OCI-LY7 (cell line): ENCODE measurements at regions not wholly inside any gene's neighbourhood (a gene's known extent, or its start where the extent isn't known, plus 50 kb on each side); places are given as distances from the start of the nearest gene placed in this dataset.

Experiments
- EZH2phosphoT487 ChIP-seq: fragments of 200-600 bp; sonication (generic); IDR thresholded peaks from 2 replicates; pipeline ENCODE4 v1.6.1; 2018; ENCODE audit warnings: low read depth, borderline replicate concordance, mild to moderate bottlenecking, mixed run types, antibody characterized with exemption, low read length, moderate library complexity, mixed read lengths
- TF ChIP-seq, protein P1 (sequence below): fragments of 200-600 bp; sonication (generic); conservative IDR thresholded peaks from 2 replicates; pipeline ENCODE4 v1.5.1; 2014; ENCODE audit warnings: mild to moderate bottlenecking, antibody characterized with exemption, low read length, moderate library complexity, mixed read lengths

DNA sequence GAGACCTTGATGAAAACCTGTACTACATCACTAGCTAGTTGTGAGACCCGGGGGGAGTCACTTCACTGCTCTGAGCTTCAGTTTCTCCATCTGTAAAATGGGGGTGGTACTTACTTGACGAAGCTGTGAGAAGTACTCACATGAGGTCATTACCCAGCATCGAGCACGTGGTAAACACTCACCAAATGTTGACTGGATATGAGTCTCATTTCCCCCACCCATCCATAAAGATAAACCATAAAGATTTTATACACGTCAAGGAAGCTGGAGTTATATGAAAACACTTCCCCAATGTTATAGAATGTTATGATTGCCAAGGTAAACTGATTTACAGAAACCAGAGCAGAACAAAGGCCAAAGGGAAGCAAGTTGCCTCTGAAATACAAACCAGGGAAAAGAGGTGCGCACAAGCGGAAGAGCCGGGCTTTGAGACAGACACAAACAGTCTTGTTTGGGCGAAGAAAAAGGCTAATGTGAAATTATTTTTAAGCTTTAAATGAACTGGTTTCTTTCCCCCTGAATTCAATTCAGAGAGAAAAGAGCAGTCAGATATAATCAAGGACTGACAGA, 536.8 kb downstream of the MED13L start:
- TF ChIP-seq, protein P1, sequence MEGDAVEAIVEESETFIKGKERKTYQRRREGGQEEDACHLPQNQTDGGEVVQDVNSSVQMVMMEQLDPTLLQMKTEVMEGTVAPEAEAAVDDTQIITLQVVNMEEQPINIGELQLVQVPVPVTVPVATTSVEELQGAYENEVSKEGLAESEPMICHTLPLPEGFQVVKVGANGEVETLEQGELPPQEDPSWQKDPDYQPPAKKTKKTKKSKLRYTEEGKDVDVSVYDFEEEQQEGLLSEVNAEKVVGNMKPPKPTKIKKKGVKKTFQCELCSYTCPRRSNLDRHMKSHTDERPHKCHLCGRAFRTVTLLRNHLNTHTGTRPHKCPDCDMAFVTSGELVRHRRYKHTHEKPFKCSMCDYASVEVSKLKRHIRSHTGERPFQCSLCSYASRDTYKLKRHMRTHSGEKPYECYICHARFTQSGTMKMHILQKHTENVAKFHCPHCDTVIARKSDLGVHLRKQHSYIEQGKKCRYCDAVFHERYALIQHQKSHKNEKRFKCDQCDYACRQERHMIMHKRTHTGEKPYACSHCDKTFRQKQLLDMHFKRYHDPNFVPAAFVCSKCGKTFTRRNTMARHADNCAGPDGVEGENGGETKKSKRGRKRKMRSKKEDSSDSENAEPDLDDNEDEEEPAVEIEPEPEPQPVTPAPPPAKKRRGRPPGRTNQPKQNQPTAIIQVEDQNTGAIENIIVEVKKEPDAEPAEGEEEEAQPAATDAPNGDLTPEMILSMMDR: no peak
- no peak for TF ChIP-seq EZH2phosphoT487
